BLaER1 (cell line): ENCODE measurements at regions not wholly inside any gene's neighbourhood (a gene's known extent, or its start where the extent isn't known, plus 50 kb on each side); places are given as distances from the start of the nearest gene placed in this dataset.
A peak's percentile ranks its signal among the peaks of the same experiment; 100 is the strongest.

Experiments used
- H3K27ac ChIP-seq: shearing (Covaris generic); formaldehyde crosslinking; 2 replicates; pipeline ENCODE4 v1.8.1; 2022
- H3K27me3 ChIP-seq: shearing (Covaris generic); formaldehyde crosslinking; 2 replicates; pipeline ENCODE4 v1.8.1; 2022
- H3K36me3 ChIP-seq: shearing (Covaris generic); formaldehyde crosslinking; 2 replicates; pipeline ENCODE4 v1.8.1; 2022
- H3K4me1 ChIP-seq: shearing (Covaris generic); formaldehyde crosslinking; 2 replicates; pipeline ENCODE4 v1.8.1; 2022
- H3K4me2 ChIP-seq: shearing (Covaris generic); formaldehyde crosslinking; 2 replicates; pipeline ENCODE4 v1.8.1; 2022
- H3K4me3 ChIP-seq: shearing (Covaris generic); formaldehyde crosslinking; 2 replicates; pipeline ENCODE4 v1.8.1; 2022
- H3K9ac ChIP-seq: shearing (Covaris generic); formaldehyde crosslinking; 2 replicates; pipeline ENCODE4 v1.8.1; 2022
- H3K9me3 ChIP-seq: shearing (Covaris generic); formaldehyde crosslinking; 2 replicates; pipeline ENCODE4 v1.8.1; 2022
- H4K20me1 ChIP-seq: shearing (Covaris generic); formaldehyde crosslinking; 2 replicates; pipeline ENCODE4 v1.8.1; 2022
- Cebpa-rat ChIP-seq: shearing (Covaris generic); IDR thresholded peaks from 2 replicates; pipeline ENCODE4 v1.8.1; 2022

GRCh38 chr9:85151741-85152140, 482.2 kb downstream of the NTRK2 start:
- no peak for TF ChIP-seq Cebpa-rat
- no peaks in the 10 kb centered on the region for H3K9me3 ChIP-seq
- no peaks in the 10 kb centered on the region for H3K27me3 ChIP-seq
- H3K4me2 ChIP-seq: no peak overlapping the region
- no peaks in the 10 kb centered on the region for H3K4me1 ChIP-seq
- H3K27ac ChIP-seq: no peak overlapping the region
- H3K9ac ChIP-seq: no peak overlapping the region
- H3K36me3 ChIP-seq: no peaks in the 10 kb centered on the region
- H3K4me3 ChIP-seq: no peak overlapping the region
- no peaks in the 10 kb centered on the region for H4K20me1 ChIP-seq

GRCh38 chr9:85151162-85151561, 481.6 kb downstream of the NTRK2 start:
- Histone ChIP-seq H3K4me2 (no peak overlapping the region), H3K4me3 (no peak overlapping the region), H4K20me1 (no peaks in the 10 kb centered on the region), H3K9ac (no peak overlapping the region), H3K27ac (no peak overlapping the region), H3K36me3 (no peaks in the 10 kb centered on the region), H3K4me1 (no peaks in the 10 kb centered on the region), H3K9me3 (no peaks in the 10 kb centered on the region), H3K27me3 (no peaks in the 10 kb centered on the region)
- no peak for TF ChIP-seq Cebpa-rat

GRCh38 chr9:85147046-85147640, 477.6 kb downstream of the NTRK2 start:
- no peak overlapping the region for H3K9ac ChIP-seq
- H3K27ac ChIP-seq: no peak overlapping the region
- H3K4me3 ChIP-seq: no peak overlapping the region
- no peaks in the 10 kb centered on the region for H3K36me3 ChIP-seq
- H3K4me1 ChIP-seq: no peaks in the 10 kb centered on the region
- H4K20me1 ChIP-seq: no peaks in the 10 kb centered on the region
- TF ChIP-seq Cebpa-rat: no peak
- no peaks in the 10 kb centered on the region for H3K9me3 ChIP-seq
- H3K27me3 ChIP-seq: no peaks in the 10 kb centered on the region
- H3K4me2 ChIP-seq: no peak overlapping the region

- no peak overlapping the region for H3K4me2 ChIP-seq
- H3K27ac ChIP-seq: no peak overlapping the region
- no peaks in the 10 kb centered on the region for H3K4me1 ChIP-seq
- no peak overlapping the region for H3K4me3 ChIP-seq
- no peak overlapping the region for H3K9ac ChIP-seq
- no peak for TF ChIP-seq Cebpa-rat
- no peaks in the 10 kb centered on the region for H3K9me3 ChIP-seq
- H3K36me3 ChIP-seq: no peaks in the 10 kb centered on the region
- H3K27me3 ChIP-seq: no peaks in the 10 kb centered on the region
- no peaks in the 10 kb centered on the region for H4K20me1 ChIP-seq
Measured at GRCh38 chr9:85142968-85143367, 473.4 kb downstream of the NTRK2 start.

- no peak for TF ChIP-seq Cebpa-rat
- Histone ChIP-seq H4K20me1 (no peaks in the 10 kb centered on the region), H3K4me1 (no peaks in the 10 kb centered on the region), H3K36me3 (no peaks in the 10 kb centered on the region), H3K27ac (no peak overlapping the region), H3K4me2 (no peak overlapping the region), H3K9ac (no peak overlapping the region), H3K4me3 (no peak overlapping the region), H3K9me3 (no peaks in the 10 kb centered on the region), H3K27me3 (no peaks in the 10 kb centered on the region)
Measured at GRCh38 chr9:85142496-85142911, 473.0 kb downstream of the NTRK2 start.

- Histone ChIP-seq H3K36me3 (no peaks in the 10 kb centered on the region), H3K9me3 (peaks cover 10% of the 10 kb centered on the region), H3K27me3 (no peaks in the 10 kb centered on the region), H3K4me3 (no peak overlapping the region), H3K27ac (no peak overlapping the region), H3K9ac (no peak overlapping the region), H4K20me1 (no peaks in the 10 kb centered on the region), H3K4me2 (no peak overlapping the region), H3K4me1 (peaks cover 13% of the 10 kb centered on the region)
- no peak for TF ChIP-seq Cebpa-rat
Measured at GRCh38 chr9:85137696-85138095, 468.2 kb downstream of the NTRK2 start.

GRCh38 chr9:85136987-85137386, 467.5 kb downstream of the NTRK2 start:
- H3K4me2 ChIP-seq: peak overlapping the region; percentile 40
- H3K4me3 ChIP-seq: no peak overlapping the region

GRCh38 chr9:85136507-85136906, 467.0 kb downstream of the NTRK2 start:
- H3K27me3 ChIP-seq: no peaks in the 10 kb centered on the region
- H3K4me2 ChIP-seq: peak overlapping the region; percentile 40
- H3K9me3 ChIP-seq: peaks cover 10% of the 10 kb centered on the region
- no peaks in the 10 kb centered on the region for H4K20me1 ChIP-seq
- no peak for TF ChIP-seq Cebpa-rat
- H3K36me3 ChIP-seq: no peaks in the 10 kb centered on the region
- no peak overlapping the region for H3K9ac ChIP-seq
- H3K4me1 ChIP-seq: peaks cover 13% of the 10 kb centered on the region
- H3K4me3 ChIP-seq: no peak overlapping the region
- no peak overlapping the region for H3K27ac ChIP-seq

More at GRCh38 chr9:85136987-85137386, 467.5 kb downstream of the NTRK2 start:
- Histone ChIP-seq H3K4me1 (peaks cover 13% of the 10 kb centered on the region), H3K27ac (no peak overlapping the region), H4K20me1 (no peaks in the 10 kb centered on the region), H3K9me3 (peaks cover 10% of the 10 kb centered on the region), H3K36me3 (no peaks in the 10 kb centered on the region), H3K27me3 (no peaks in the 10 kb centered on the region), H3K9ac (no peak overlapping the region)
- TF ChIP-seq Cebpa-rat: no peak

GRCh38 chr9:85130764-85131163, 461.2 kb downstream of the NTRK2 start:
- no peak overlapping the region for H3K4me3 ChIP-seq
- H3K27me3 ChIP-seq: no peaks in the 10 kb centered on the region
- peaks cover 10% of the 10 kb centered on the region for H3K9me3 ChIP-seq
- no peak for TF ChIP-seq Cebpa-rat
- no peak overlapping the region for H3K27ac ChIP-seq
- H3K4me2 ChIP-seq: no peak overlapping the region
- no peak overlapping the region for H3K9ac ChIP-seq
- H3K4me1 ChIP-seq: no peaks in the 10 kb centered on the region
- no peaks in the 10 kb centered on the region for H4K20me1 ChIP-seq
- no peaks in the 10 kb centered on the region for H3K36me3 ChIP-seq

GRCh38 chr9:85130260-85130659, 460.7 kb downstream of the NTRK2 start:
- Histone ChIP-seq H3K9ac (no peak overlapping the region), H3K36me3 (no peaks in the 10 kb centered on the region), H3K9me3 (peaks cover 7% of the 10 kb centered on the region), H3K27ac (no peak overlapping the region), H3K27me3 (no peaks in the 10 kb centered on the region), H3K4me2 (no peak overlapping the region), H4K20me1 (no peaks in the 10 kb centered on the region), H3K4me1 (no peaks in the 10 kb centered on the region), H3K4me3 (no peak overlapping the region)
- no peak for TF ChIP-seq Cebpa-rat

- Histone ChIP-seq H3K4me1 (no peaks in the 10 kb centered on the region), H3K36me3 (no peaks in the 10 kb centered on the region), H3K27me3 (no peaks in the 10 kb centered on the region), H4K20me1 (no peaks in the 10 kb centered on the region), H3K4me2 (no peak overlapping the region), H3K27ac (no peak overlapping the region), H3K9me3 (peaks cover 4% of the 10 kb centered on the region; the same call in 1 of the 2 replicates), H3K4me3 (no peak overlapping the region), H3K9ac (no peak overlapping the region)
- TF ChIP-seq Cebpa-rat: no peak
Measured at GRCh38 chr9:85129514-85129913, 460.0 kb downstream of the NTRK2 start.
